ENCODE measurements at regions not wholly inside any gene's neighbourhood (a gene's known extent, or its start where the extent isn't known, plus 50 kb on each side); places are given as distances from the start of the nearest gene placed in this dataset.

GRCh38 chr9:12961276-12961809 lies 186.5 kb downstream of the LURAP1L start:
- intact Hi-C loops (cut with micrococcal nuclease) = no loop called here
- TF ChIP-seq, protein P1, sequence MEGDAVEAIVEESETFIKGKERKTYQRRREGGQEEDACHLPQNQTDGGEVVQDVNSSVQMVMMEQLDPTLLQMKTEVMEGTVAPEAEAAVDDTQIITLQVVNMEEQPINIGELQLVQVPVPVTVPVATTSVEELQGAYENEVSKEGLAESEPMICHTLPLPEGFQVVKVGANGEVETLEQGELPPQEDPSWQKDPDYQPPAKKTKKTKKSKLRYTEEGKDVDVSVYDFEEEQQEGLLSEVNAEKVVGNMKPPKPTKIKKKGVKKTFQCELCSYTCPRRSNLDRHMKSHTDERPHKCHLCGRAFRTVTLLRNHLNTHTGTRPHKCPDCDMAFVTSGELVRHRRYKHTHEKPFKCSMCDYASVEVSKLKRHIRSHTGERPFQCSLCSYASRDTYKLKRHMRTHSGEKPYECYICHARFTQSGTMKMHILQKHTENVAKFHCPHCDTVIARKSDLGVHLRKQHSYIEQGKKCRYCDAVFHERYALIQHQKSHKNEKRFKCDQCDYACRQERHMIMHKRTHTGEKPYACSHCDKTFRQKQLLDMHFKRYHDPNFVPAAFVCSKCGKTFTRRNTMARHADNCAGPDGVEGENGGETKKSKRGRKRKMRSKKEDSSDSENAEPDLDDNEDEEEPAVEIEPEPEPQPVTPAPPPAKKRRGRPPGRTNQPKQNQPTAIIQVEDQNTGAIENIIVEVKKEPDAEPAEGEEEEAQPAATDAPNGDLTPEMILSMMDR (IDR thresholded peaks at IDR 0.05; ENCODE audit: borderline replicate concordance) = no peak
- Histone ChIP-seq H3K27ac (replicated peaks) (no peak overlapping the region), H3K4me3 (no peak overlapping the region), H3K4me1 (peaks cover 4% of the 10 kb centered on the region), H3K9me3 (replicated peaks) (peaks cover 18% of the 10 kb centered on the region), H3K36me3 (no peaks in the 10 kb centered on the region), H3K27me3 (ENCODE audit: low read depth) (no peaks in the 10 kb centered on the region)
- no peak for DNase-seq

GRCh38 chr9:12963537-12963936 lies 188.7 kb downstream of the LURAP1L start:
- Histone ChIP-seq H3K4me1 (peaks cover 4% of the 10 kb centered on the region), H3K4me3 (no peak overlapping the region), H3K27me3 (ENCODE audit: low read depth) (no peaks in the 10 kb centered on the region), H3K27ac (replicated peaks) (no peak overlapping the region), H3K9me3 (replicated peaks) (peaks cover 5% of the 10 kb centered on the region), H3K36me3 (no peaks in the 10 kb centered on the region)
- DNase-seq = no peak
- intact Hi-C loops (cut with micrococcal nuclease) = no loop called here
- TF ChIP-seq, protein P1 (IDR thresholded peaks at IDR 0.05; ENCODE audit: borderline replicate concordance) = no peak

GRCh38 chr9:12964271-12964670 lies 189.5 kb downstream of the LURAP1L start:
- peaks cover 4% of the 10 kb centered on the region for H3K4me1 ChIP-seq
- no peaks in the 10 kb centered on the region for H3K27me3 ChIP-seq (ENCODE audit: low read depth)
- H3K36me3 ChIP-seq = no peaks in the 10 kb centered on the region
- no peak for DNase-seq
- intact Hi-C loops (cut with micrococcal nuclease) = no loop called here
- H3K4me3 ChIP-seq = no peak overlapping the region
- H3K27ac ChIP-seq (replicated peaks) = no peak overlapping the region
- no peaks in the 10 kb centered on the region for H3K9me3 ChIP-seq (replicated peaks)
- TF ChIP-seq, protein P1 (IDR thresholded peaks at IDR 0.05; ENCODE audit: borderline replicate concordance) = no peak

- intact Hi-C loops (cut with micrococcal nuclease) = no loop called here
- H3K27ac ChIP-seq (replicated peaks) = no peak overlapping the region
- TF ChIP-seq, protein P1 (IDR thresholded peaks at IDR 0.05; ENCODE audit: borderline replicate concordance) = no peak
- peaks cover 4% of the 10 kb centered on the region for H3K4me1 ChIP-seq
- H3K9me3 ChIP-seq (replicated peaks) = no peaks in the 10 kb centered on the region
- no peak for DNase-seq
- no peak overlapping the region for H3K4me3 ChIP-seq
- H3K27me3 ChIP-seq (ENCODE audit: low read depth) = no peaks in the 10 kb centered on the region
- no peaks in the 10 kb centered on the region for H3K36me3 ChIP-seq
Observed at GRCh38 chr9:12965303-12965702, 190.5 kb downstream of the LURAP1L start.

- Histone ChIP-seq H3K36me3 (no peaks in the 10 kb centered on the region), H3K27me3 (ENCODE audit: low read depth) (no peaks in the 10 kb centered on the region), H3K4me1 (peaks cover 13% of the 10 kb centered on the region), H3K27ac (replicated peaks) (no peak overlapping the region), H3K9me3 (replicated peaks) (no peaks in the 10 kb centered on the region), H3K4me3 (no peak overlapping the region)
- intact Hi-C loops (cut with micrococcal nuclease) = no loop called here
- TF ChIP-seq, protein P1 (IDR thresholded peaks at IDR 0.05; ENCODE audit: borderline replicate concordance) = no peak
- no peak for DNase-seq
Observed at GRCh38 chr9:12968093-12968492, 193.3 kb downstream of the LURAP1L start.

Data from left ventricle myocardium inferior (tissue), 1 donor.